Brain microvascular endothelial cell (primary cell): ENCODE measurements at regions not wholly inside any gene's neighbourhood (a gene's known extent, or its start where the extent isn't known, plus 50 kb on each side); places are given as distances from the start of the nearest gene placed in this dataset.

ENCODE experiments used
- DNase-seq: peaks from one replicate; pipeline ENCODE4 v3.0.0-alpha.2; 2020
- H3K27ac ChIP-seq: fragments of 250-450 bp; sonication (Bioruptor Pico); 2 replicates; pipeline ENCODE4 v1.5.1; 2020; ENCODE audit warnings: mild to moderate bottlenecking, moderate library complexity
- H3K27me3 ChIP-seq: fragments of 250-450 bp; sonication (Bioruptor Pico); replicated peaks from 2 replicates; pipeline ENCODE4 v1.5.1; 2020; ENCODE audit warnings: mild to moderate bottlenecking
- H3K36me3 ChIP-seq: fragments of 250-450 bp; sonication (Bioruptor Pico); replicated peaks from 2 replicates; pipeline ENCODE4 v1.5.1; 2020; ENCODE audit warnings: mild to moderate bottlenecking
- H3K4me3 ChIP-seq: 2 replicates; pipeline ENCODE4 v1.5.1; 2011; ENCODE audit warnings: low read depth, mild to moderate bottlenecking, control low read depth, low read length, moderate library complexity
- in situ Hi-C: cut with HindIII; loops from 2 replicates; pipeline ENCODE4 v1.10.0; 2017; ENCODE audit warnings: low sequenced_read_pairs, low pct_ligation_motif_present
- TF ChIP-seq, protein P1 (sequence below): IDR thresholded peaks from 2 replicates; pipeline ENCODE4 v1.5.1; 2011; ENCODE audit warnings: low read depth, mild to moderate bottlenecking, moderate library complexity, low read length, control low read depth, inconsistent platforms; ENCODE audit errors: missing control alignments

DNA sequence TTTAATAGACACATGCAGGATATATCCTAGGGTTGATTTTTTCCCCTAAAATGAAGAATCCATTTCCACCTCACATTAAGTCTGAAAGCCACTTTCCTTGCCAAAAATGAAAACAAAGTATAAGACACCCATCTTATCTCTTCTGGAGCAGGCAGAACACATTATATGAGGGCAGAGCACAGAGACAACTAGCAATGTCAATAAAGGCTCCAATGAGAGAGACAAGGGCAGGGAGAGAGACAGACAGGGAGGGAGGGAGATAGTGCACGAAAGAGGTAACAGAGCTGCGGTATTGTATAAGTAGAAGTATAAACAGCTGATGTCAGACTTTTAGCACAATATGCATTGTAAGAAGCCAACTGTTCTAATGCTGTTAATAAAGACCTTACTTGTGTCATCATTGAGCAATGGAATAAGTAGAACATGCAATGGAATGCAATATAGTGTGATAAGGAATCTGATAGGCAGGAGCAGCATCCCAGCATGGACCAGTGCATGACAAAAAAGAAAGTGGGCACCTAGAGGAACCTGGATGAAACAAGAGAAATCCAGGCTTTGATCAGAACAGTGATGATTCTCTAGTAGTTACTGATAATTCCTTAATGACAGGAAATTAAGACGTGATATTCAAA lies 150.6 kb upstream of the TCF4 start:
- Histone ChIP-seq H3K36me3 (no peaks in the 10 kb centered on the region), H3K27me3 (no peaks in the 10 kb centered on the region), H3K4me3 (no peak overlapping the region), H3K27ac (no peak overlapping the region)
- TF ChIP-seq, protein P1, sequence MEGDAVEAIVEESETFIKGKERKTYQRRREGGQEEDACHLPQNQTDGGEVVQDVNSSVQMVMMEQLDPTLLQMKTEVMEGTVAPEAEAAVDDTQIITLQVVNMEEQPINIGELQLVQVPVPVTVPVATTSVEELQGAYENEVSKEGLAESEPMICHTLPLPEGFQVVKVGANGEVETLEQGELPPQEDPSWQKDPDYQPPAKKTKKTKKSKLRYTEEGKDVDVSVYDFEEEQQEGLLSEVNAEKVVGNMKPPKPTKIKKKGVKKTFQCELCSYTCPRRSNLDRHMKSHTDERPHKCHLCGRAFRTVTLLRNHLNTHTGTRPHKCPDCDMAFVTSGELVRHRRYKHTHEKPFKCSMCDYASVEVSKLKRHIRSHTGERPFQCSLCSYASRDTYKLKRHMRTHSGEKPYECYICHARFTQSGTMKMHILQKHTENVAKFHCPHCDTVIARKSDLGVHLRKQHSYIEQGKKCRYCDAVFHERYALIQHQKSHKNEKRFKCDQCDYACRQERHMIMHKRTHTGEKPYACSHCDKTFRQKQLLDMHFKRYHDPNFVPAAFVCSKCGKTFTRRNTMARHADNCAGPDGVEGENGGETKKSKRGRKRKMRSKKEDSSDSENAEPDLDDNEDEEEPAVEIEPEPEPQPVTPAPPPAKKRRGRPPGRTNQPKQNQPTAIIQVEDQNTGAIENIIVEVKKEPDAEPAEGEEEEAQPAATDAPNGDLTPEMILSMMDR = no peak
- no peak for DNase-seq
- in situ Hi-C loops = no loop called here

DNA sequence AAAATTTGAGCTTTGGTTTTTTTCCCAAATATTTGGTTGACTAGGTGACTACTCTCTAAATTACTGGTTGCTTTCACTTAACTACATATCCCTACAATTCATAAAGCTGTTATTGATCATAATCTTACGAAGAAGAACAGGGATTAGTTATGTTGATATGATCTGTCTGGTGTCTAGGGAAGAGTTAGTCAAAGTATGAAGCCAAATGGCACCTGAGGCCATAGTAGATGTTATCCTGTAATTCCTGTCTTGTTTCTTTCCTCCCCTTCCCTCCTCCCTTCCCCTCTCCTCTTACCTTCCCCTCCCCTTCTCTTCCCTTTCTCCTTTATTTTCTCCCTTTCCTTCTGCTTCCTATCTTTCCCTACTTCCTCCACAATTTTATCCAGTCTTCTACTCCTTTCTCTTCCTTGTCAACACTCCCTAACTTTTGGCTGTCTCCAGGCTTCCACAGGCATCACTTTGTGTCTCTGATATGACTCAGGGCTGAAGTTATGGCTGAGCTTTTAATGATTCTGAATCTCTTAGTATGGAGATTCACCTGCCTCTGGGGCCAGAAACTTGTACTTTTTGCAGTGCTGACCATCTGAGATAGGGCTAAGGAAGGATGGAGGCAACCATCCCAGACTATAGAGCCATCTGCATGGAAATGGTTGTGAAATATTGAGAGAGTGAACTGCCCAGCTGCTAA lies 149.9 kb upstream of the TCF4 start:
- no peak for DNase-seq
- no peak overlapping the region for H3K4me3 ChIP-seq
- H3K36me3 ChIP-seq = no peaks in the 10 kb centered on the region
- no peak overlapping the region for H3K27ac ChIP-seq
- in situ Hi-C loops = no loop called here
- no peaks in the 10 kb centered on the region for H3K27me3 ChIP-seq
- TF ChIP-seq, protein P1 = no peak

DNA sequence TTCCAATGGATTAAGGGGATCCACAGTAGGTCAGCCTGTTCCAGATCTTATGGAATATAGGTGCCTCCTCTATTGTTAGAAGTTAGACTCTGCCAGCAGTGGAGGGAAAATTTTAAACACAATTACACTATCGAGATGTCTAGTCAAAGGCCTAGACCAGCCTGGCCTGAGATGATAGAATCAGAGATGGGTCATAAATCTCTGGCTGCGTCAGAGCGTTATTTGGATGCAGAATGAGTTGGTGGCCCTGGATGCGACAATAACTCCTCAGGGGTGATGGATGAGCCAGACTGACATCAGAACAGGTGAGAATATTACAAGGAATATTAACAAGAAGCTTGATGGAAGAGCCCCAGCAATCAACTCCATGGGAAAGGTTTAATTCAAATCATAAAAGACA lies 149.3 kb upstream of the TCF4 start:
- H3K27ac ChIP-seq = no peak overlapping the region

DNA sequence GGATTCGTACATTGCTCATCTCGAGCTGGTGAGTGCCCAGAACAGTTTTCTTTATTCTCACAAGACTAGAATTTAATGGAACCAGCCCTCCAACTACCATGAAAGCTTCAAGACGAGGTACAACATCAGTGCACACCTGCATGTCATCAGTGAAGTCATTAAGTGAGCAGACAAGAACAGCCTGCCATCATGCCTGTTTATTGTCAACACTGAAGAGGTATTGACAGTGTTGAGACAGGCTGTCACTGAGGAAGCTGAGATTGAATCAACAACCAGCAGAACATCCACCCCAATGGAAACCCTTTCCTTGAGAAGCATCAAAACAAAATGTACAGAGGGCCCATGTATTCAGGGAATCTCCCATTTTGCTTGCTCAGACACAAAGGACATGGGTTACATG lies 148.0 kb upstream of the TCF4 start:
- in situ Hi-C loops = no loop called here

More for the DNA sequence above, 149.3 kb upstream of the TCF4 start:
- Histone ChIP-seq H3K27me3 (no peaks in the 10 kb centered on the region), H3K36me3 (no peaks in the 10 kb centered on the region), H3K4me3 (no peak overlapping the region)
- TF ChIP-seq, protein P1 = no peak
- no peak for DNase-seq
- in situ Hi-C loops = no loop called here

DNA sequence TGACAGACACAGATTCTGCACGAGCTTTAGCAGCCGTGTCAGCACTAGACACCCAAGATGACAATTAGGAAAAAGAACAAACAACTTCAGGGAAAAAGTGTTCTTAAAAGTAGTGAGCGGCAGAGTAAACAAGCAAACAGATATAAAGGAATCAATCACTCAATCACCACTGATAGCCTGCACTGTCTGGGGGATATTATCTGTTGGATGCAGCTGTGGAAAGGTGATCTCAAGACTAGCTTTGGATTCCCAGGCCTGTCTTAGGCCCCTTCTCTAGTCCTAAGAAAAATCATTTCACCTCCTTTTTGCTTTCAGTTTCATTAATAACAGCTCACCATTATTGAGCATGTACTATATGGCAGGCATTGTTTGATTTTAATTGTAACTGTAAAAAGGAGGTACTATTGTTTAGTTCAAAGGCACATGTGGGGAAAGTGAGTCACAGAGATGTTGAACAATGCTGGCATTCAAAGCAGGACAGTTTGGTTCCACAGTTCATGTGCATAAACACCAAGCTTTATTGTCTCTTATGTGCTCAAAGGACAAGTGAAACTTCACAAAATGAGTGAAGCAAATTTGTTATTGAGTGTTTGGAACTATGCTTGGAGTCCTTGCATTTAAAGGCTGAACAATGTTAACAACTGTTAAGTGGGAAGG lies 147.3 kb upstream of the TCF4 start:
- H3K36me3 ChIP-seq = no peaks in the 10 kb centered on the region
- H3K27ac ChIP-seq = no peak overlapping the region
- DNase-seq = no peak
- in situ Hi-C loops = no loop called here
- TF ChIP-seq, protein P1 = no peak
- no peaks in the 10 kb centered on the region for H3K27me3 ChIP-seq
- no peak overlapping the region for H3K4me3 ChIP-seq

More for the DNA sequence above, 148.0 kb upstream of the TCF4 start:
- H3K4me3 ChIP-seq = no peak overlapping the region
- no peaks in the 10 kb centered on the region for H3K27me3 ChIP-seq
- H3K27ac ChIP-seq = no peak overlapping the region
- no peak for DNase-seq
- TF ChIP-seq, protein P1 = no peak
- no peaks in the 10 kb centered on the region for H3K36me3 ChIP-seq
